ENCODE measurements at regions not wholly inside any gene's neighbourhood (a gene's known extent, or its start where the extent isn't known, plus 50 kb on each side); places are given as distances from the start of the nearest gene placed in this dataset.

GRCh38 chr13:89061821-89062220, 1390.7 kb downstream of the SLITRK5 start:
- DNase-seq (ENCODE audit: low spot score) = peak; percentile 14
- H3K9me3 Mint-ChIP-seq = peaks cover 4% of the 10 kb centered on the region
- Histone ChIP-seq H3K9ac (no peak overlapping the region), H3K9me3 (ENCODE audit: low read depth) (no peaks in the 10 kb centered on the region), H4K20me1 (ENCODE audit: low read depth) (no peaks in the 10 kb centered on the region), H2AFZ (replicated peaks) (no peak overlapping the region), H3K4me3 (no peak overlapping the region), H3K36me3 (no peaks in the 10 kb centered on the region), H3K27ac (no peak overlapping the region), H3K4me1 (no peaks in the 10 kb centered on the region), H3K27me3 (no peaks in the 10 kb centered on the region), H3K4me2 (no peak overlapping the region), H3F3A (ENCODE audit: low read depth) (no peaks in the 10 kb centered on the region), H3K79me2 (ENCODE audit: low read depth) (no peaks in the 10 kb centered on the region)
- H3K27me3 Mint-ChIP-seq (ENCODE audit: insufficient read depth, low read depth) = no peaks in the 10 kb centered on the region
- H3K36me3 Mint-ChIP-seq = no peaks in the 10 kb centered on the region
- TF ChIP-seq CTCF (IDR thresholded peaks at IDR 0.05) (no peak), EZH2phosphoT487 (IDR thresholded peaks at IDR 0.05) (no peak), EZH2 (IDR thresholded peaks at IDR 0.05) (no peak)
- peak overlapping the region; percentile 50 for H3K27ac Mint-ChIP-seq
- no peaks in the 10 kb centered on the region for H3K4me1 Mint-ChIP-seq
- H3K4me3 Mint-ChIP-seq = no peak overlapping the region

GRCh38 chr13:89066868-89067466, 1395.8 kb downstream of the SLITRK5 start:
- Histone ChIP-seq H3K9ac (no peak overlapping the region), H3K9me3 (ENCODE audit: low read depth) (no peaks in the 10 kb centered on the region), H3F3A (ENCODE audit: low read depth) (no peaks in the 10 kb centered on the region), H3K79me2 (ENCODE audit: low read depth) (no peaks in the 10 kb centered on the region), H3K4me3 (no peak overlapping the region), H2AFZ (replicated peaks) (peak overlapping the region; percentile 69), H3K4me1 (no peaks in the 10 kb centered on the region), H3K36me3 (no peaks in the 10 kb centered on the region), H4K20me1 (ENCODE audit: low read depth) (no peaks in the 10 kb centered on the region), H3K4me2 (no peak overlapping the region), H3K27ac (no peak overlapping the region), H3K27me3 (no peaks in the 10 kb centered on the region)
- DNase-seq (ENCODE audit: low spot score) = peak; percentile 75
- Mint-ChIP-seq H3K4me1 (no peaks in the 10 kb centered on the region), H3K27me3 (ENCODE audit: insufficient read depth, low read depth) (no peaks in the 10 kb centered on the region), H3K27ac (no peak overlapping the region), H3K4me3 (no peak overlapping the region), H3K36me3 (no peaks in the 10 kb centered on the region), H3K9me3 (no peaks in the 10 kb centered on the region)
- no peak for TF ChIP-seq EZH2phosphoT487 (IDR thresholded peaks at IDR 0.05)
- TF ChIP-seq CTCF (IDR thresholded peaks at IDR 0.05) = peak; percentile 71

- H3F3A ChIP-seq (ENCODE audit: low read depth) = no peaks in the 10 kb centered on the region
- H4K20me1 ChIP-seq (ENCODE audit: low read depth) = no peaks in the 10 kb centered on the region
- no peak overlapping the region for H2AFZ ChIP-seq (replicated peaks)
- Mint-ChIP-seq H3K9me3 (no peaks in the 10 kb centered on the region), H3K4me1 (no peaks in the 10 kb centered on the region), H3K4me3 (no peak overlapping the region), H3K27me3 (ENCODE audit: insufficient read depth, low read depth) (no peaks in the 10 kb centered on the region), H3K36me3 (no peaks in the 10 kb centered on the region), H3K27ac (no peak overlapping the region)
- no peak overlapping the region for H3K9ac ChIP-seq
- no peak for TF ChIP-seq EZH2 (IDR thresholded peaks at IDR 0.05)
- TF ChIP-seq EZH2phosphoT487 (IDR thresholded peaks at IDR 0.05) = no peak
- no peak for TF ChIP-seq CTCF (IDR thresholded peaks at IDR 0.05)
- H3K27ac ChIP-seq = no peak overlapping the region
- no peak overlapping the region for H3K4me2 ChIP-seq
- H3K9me3 ChIP-seq (ENCODE audit: low read depth) = no peaks in the 10 kb centered on the region
- H3K79me2 ChIP-seq (ENCODE audit: low read depth) = no peaks in the 10 kb centered on the region
- H3K4me1 ChIP-seq = no peaks in the 10 kb centered on the region
- DNase-seq (ENCODE audit: low spot score) = no peak
- no peaks in the 10 kb centered on the region for H3K36me3 ChIP-seq
- no peak overlapping the region for H3K4me3 ChIP-seq
- no peaks in the 10 kb centered on the region for H3K27me3 ChIP-seq
Observed at GRCh38 chr13:89072979-89073378, 1401.8 kb downstream of the SLITRK5 start.

Measured in neural progenitor cell (in vitro differentiated cells).